HEK293 (cell line): ENCODE measurements at regions not wholly inside any gene's neighbourhood (a gene's known extent, or its start where the extent isn't known, plus 50 kb on each side); places are given as distances from the start of the nearest gene placed in this dataset.
A peak's percentile ranks its signal among the peaks of the same experiment; 100 is the strongest.

Source experiments
- CTCF ChIA-PET: fragments of 350-600 bp; formaldehyde crosslinking; extraction: SDS; loops from one replicate; lab custom pipeline; 2021; ENCODE audit warnings: antibody characterized with exemption; lab: Yijun Ruan, JAX
- POLR2A ChIA-PET: fragments of 300-600 bp; formaldehyde crosslinking; extraction: SDS; loops from one replicate; lab custom pipeline; 2020; ENCODE audit warnings: antibody characterized with exemption, inconsistent platforms; lab: Yijun Ruan, JAX
- H3K27ac ChIP-seq: fragments of 200-500 bp; sonication (Bioruptor generic); 2 replicates; pipeline ENCODE4 v1.5.1; 2014; ENCODE audit warnings: low read depth, low read length, control low read depth, inconsistent platforms; ENCODE audit errors: extremely low read depth
- H3K36me3 ChIP-seq, 2 experiments: fragments of 200-500 bp in 1 of 2; sonication (Bioruptor generic) in 1 of 2; 1 replicate in 1 of 2; 2 replicates in 1 of 2; pipeline ENCODE4 v1.5.1; 2014 to 2017; ENCODE audit warnings: inconsistent platforms in 2 of 2, low read length in 2 of 2; ENCODE audit not compliant: control insufficient read depth in 2 of 2, insufficient read depth in 1 of 2
- H3K4me1 ChIP-seq: fragments of 200-500 bp; sonication (Bioruptor generic); 2 replicates; pipeline ENCODE4 v1.5.1; 2014; ENCODE audit warnings: mild to moderate bottlenecking, low read length, inconsistent platforms; ENCODE audit not compliant: control insufficient read depth, insufficient read depth
- H3K4me3 ChIP-seq: 2 replicates; pipeline ENCODE4 v1.5.1; 2011; ENCODE audit warnings: low read depth, mild to moderate bottlenecking, control low read depth, low read length, moderate library complexity
- H3K9me3 ChIP-seq: fragments of 200-500 bp; sonication (Bioruptor generic); 2 replicates; pipeline ENCODE4 v1.5.1; 2014; ENCODE audit warnings: low read depth, low read length, inconsistent platforms; ENCODE audit not compliant: control insufficient read depth, insufficient read depth
- BCL11A ChIP-seq: fragments of 450-650 bp; formaldehyde crosslinking; IDR thresholded peaks from 2 replicates; pipeline ENCODE4 v1.5.1; 2016; ENCODE audit warnings: low read depth, missing biosample characterization, missing genetic modification characterization
- ELK4 ChIP-seq: IDR thresholded peaks from 2 replicates; pipeline ENCODE4 v1.6.1; 2011; ENCODE audit warnings: mild to moderate bottlenecking, low read depth, low read length, borderline replicate concordance
- FEZF1 ChIP-seq: fragments of 450-650 bp; formaldehyde crosslinking; IDR thresholded peaks from 2 replicates; pipeline ENCODE4 v1.5.1; 2016; ENCODE audit warnings: missing biosample characterization, missing genetic modification characterization
- SCRT2 ChIP-seq: fragments of 450-650 bp; formaldehyde crosslinking; IDR thresholded peaks from 2 replicates; pipeline ENCODE4 v1.5.1; 2016; ENCODE audit warnings: missing biosample characterization, missing genetic modification characterization
- ZBTB17 ChIP-seq: fragments of 450-650 bp; formaldehyde crosslinking; IDR thresholded peaks from 2 replicates; pipeline ENCODE4 v1.5.1; 2016; ENCODE audit warnings: missing biosample characterization, missing genetic modification characterization
- ZNF114 ChIP-seq: fragments of 450-650 bp; formaldehyde crosslinking; IDR thresholded peaks from 2 replicates; pipeline ENCODE4 v1.5.0; 2017; ENCODE audit warnings: missing biosample characterization, missing genetic modification characterization
- ZNF354C ChIP-seq: fragments of 450-650 bp; formaldehyde crosslinking; IDR thresholded peaks from 2 replicates; pipeline ENCODE4 v1.5.1; 2016; ENCODE audit warnings: missing biosample characterization, missing genetic modification characterization, low read depth, borderline replicate concordance
- ZNF544 ChIP-seq: fragments of 450-650 bp; formaldehyde crosslinking; IDR thresholded peaks from 2 replicates; pipeline ENCODE4 v1.5.0; 2017; ENCODE audit warnings: missing biosample characterization, missing genetic modification characterization
- ZNF624 ChIP-seq: fragments of 450-650 bp; formaldehyde crosslinking; IDR thresholded peaks from 2 replicates; pipeline ENCODE4 v1.5.1; 2017; ENCODE audit warnings: missing biosample characterization, missing genetic modification characterization
- ZNF629 ChIP-seq: fragments of 450-650 bp; formaldehyde crosslinking; IDR thresholded peaks from 2 replicates; pipeline ENCODE4 v1.5.1; 2017; ENCODE audit warnings: missing biosample characterization, missing genetic modification characterization
- ZNF701 ChIP-seq: fragments of 450-650 bp; formaldehyde crosslinking; IDR thresholded peaks from 2 replicates; pipeline ENCODE4 v1.5.1; 2016; ENCODE audit warnings: missing biosample characterization, missing genetic modification characterization
- ZNF76 ChIP-seq: fragments of 450-650 bp; formaldehyde crosslinking; IDR thresholded peaks from 2 replicates; pipeline ENCODE4; 2016; ENCODE audit warnings: low read depth, missing biosample characterization, missing genetic modification characterization, borderline replicate concordance
- ZNF768 ChIP-seq: fragments of 450-650 bp; formaldehyde crosslinking; IDR thresholded peaks from 2 replicates; pipeline ENCODE4 v1.5.1; 2018; ENCODE audit warnings: missing biosample characterization, mild to moderate bottlenecking, missing genetic modification characterization
- ZNF785 ChIP-seq: fragments of 450-650 bp; formaldehyde crosslinking; IDR thresholded peaks from 2 replicates; pipeline ENCODE4 v1.5.1; 2016; ENCODE audit warnings: missing biosample characterization, missing genetic modification characterization
- ZNF843 ChIP-seq: fragments of 450-650 bp; formaldehyde crosslinking; IDR thresholded peaks from 2 replicates; pipeline ENCODE4 v1.5.1; 2016; ENCODE audit warnings: missing biosample characterization, missing genetic modification characterization
- TF ChIP-seq, protein P1 (sequence below): fragments of 450-650 bp; formaldehyde crosslinking; IDR thresholded peaks from 2 replicates; pipeline ENCODE4 v1.5.1; 2016; ENCODE audit warnings: missing biosample characterization, missing genetic modification characterization
- TF ChIP-seq, protein P2 (sequence below): fragments of 450-650 bp; formaldehyde crosslinking; IDR thresholded peaks from 2 replicates; pipeline ENCODE4 v1.5.1; 2016; ENCODE audit warnings: missing biosample characterization, missing genetic modification characterization, low read depth
- TF ChIP-seq, protein P3 (sequence below): fragments of 450-650 bp; formaldehyde crosslinking; IDR thresholded peaks from 2 replicates; pipeline ENCODE4 v1.5.1; 2017; ENCODE audit warnings: missing biosample characterization, missing genetic modification characterization
- TF ChIP-seq, protein P4 (sequence below): fragments of 450-650 bp; formaldehyde crosslinking; IDR thresholded peaks from 2 replicates; pipeline ENCODE4 v1.5.1; 2016; ENCODE audit warnings: missing biosample characterization, missing genetic modification characterization
- TF ChIP-seq, protein P5 (sequence below): fragments of 450-650 bp; formaldehyde crosslinking; IDR thresholded peaks from 2 replicates; pipeline ENCODE4 v1.5.1; 2017; ENCODE audit warnings: missing biosample characterization, missing genetic modification characterization

GRCh38 chr10:60706146-60706545 lies 72.1 kb upstream of the CDK1 start (continued):
- TF ChIP-seq ELK4: no peak
- TF ChIP-seq, all 188 proteins: peak for 0

GRCh38 chr10:60705376-60705775 lies 72.9 kb upstream of the CDK1 start:
- ChIA-PET CTCF (interaction anchor here (0.6 kb wide), 1 partner anchor 260 kb away, joined by 4 read pairs; no protein-coding TSS in a partner anchor), POLR2A (no interaction called here)
- Histone ChIP-seq H3K36me3 (no peaks in the 10 kb centered on the region), H3K27ac (no peak overlapping the region), H3K4me3 (no peak overlapping the region), H3K4me1 (no peaks in the 10 kb centered on the region), H3K9me3 (no peaks in the 10 kb centered on the region)
- no peak for TF ChIP-seq ZNF701
- TF ChIP-seq ZBTB17 (tag by site-specific recombination): no peak
- no peak for TF ChIP-seq ZNF624 (tag by site-specific recombination)
- TF ChIP-seq, protein P1, sequence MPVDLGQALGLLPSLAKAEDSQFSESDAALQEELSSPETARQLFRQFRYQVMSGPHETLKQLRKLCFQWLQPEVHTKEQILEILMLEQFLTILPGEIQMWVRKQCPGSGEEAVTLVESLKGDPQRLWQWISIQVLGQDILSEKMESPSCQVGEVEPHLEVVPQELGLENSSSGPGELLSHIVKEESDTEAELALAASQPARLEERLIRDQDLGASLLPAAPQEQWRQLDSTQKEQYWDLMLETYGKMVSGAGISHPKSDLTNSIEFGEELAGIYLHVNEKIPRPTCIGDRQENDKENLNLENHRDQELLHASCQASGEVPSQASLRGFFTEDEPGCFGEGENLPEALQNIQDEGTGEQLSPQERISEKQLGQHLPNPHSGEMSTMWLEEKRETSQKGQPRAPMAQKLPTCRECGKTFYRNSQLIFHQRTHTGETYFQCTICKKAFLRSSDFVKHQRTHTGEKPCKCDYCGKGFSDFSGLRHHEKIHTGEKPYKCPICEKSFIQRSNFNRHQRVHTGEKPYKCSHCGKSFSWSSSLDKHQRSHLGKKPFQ (tag by site-specific recombination): no peak
- no peak for TF ChIP-seq ZNF785 (tag by site-specific recombination)
- no peak for TF ChIP-seq ZNF768

GRCh38 chr10:60704471-60704870 lies 73.8 kb upstream of the CDK1 start:
- CTCF ChIA-PET: interaction anchor here (0.6 kb wide), 1 partner anchor 928 kb away, joined by 3 read pairs; no protein-coding TSS in a partner anchor
- TF ChIP-seq, protein P2, sequence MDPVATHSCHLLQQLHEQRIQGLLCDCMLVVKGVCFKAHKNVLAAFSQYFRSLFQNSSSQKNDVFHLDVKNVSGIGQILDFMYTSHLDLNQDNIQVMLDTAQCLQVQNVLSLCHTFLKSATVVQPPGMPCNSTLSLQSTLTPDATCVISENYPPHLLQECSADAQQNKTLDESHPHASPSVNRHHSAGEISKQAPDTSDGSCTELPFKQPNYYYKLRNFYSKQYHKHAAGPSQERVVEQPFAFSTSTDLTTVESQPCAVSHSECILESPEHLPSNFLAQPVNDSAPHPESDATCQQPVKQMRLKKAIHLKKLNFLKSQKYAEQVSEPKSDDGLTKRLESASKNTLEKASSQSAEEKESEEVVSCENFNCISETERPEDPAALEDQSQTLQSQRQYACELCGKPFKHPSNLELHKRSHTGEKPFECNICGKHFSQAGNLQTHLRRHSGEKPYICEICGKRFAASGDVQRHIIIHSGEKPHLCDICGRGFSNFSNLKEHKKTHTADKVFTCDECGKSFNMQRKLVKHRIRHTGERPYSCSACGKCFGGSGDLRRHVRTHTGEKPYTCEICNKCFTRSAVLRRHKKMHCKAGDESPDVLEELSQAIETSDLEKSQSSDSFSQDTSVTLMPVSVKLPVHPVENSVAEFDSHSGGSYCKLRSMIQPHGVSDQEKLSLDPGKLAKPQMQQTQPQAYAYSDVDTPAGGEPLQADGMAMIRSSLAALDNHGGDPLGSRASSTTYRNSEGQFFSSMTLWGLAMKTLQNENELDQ (tag by site-specific recombination): no peak
- TF ChIP-seq ZNF843 (tag by site-specific recombination): peak; percentile 70
- peak; percentile 46 for TF ChIP-seq FEZF1 (tag by site-specific recombination)
- no peak for TF ChIP-seq SCRT2
- TF ChIP-seq, protein P3, sequence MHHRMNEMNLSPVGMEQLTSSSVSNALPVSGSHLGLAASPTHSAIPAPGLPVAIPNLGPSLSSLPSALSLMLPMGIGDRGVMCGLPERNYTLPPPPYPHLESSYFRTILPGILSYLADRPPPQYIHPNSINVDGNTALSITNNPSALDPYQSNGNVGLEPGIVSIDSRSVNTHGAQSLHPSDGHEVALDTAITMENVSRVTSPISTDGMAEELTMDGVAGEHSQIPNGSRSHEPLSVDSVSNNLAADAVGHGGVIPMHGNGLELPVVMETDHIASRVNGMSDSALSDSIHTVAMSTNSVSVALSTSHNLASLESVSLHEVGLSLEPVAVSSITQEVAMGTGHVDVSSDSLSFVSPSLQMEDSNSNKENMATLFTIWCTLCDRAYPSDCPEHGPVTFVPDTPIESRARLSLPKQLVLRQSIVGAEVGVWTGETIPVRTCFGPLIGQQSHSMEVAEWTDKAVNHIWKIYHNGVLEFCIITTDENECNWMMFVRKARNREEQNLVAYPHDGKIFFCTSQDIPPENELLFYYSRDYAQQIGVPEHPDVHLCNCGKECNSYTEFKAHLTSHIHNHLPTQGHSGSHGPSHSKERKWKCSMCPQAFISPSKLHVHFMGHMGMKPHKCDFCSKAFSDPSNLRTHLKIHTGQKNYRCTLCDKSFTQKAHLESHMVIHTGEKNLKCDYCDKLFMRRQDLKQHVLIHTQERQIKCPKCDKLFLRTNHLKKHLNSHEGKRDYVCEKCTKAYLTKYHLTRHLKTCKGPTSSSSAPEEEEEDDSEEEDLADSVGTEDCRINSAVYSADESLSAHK (tag by site-specific recombination): no peak
- TF ChIP-seq, protein P4, sequence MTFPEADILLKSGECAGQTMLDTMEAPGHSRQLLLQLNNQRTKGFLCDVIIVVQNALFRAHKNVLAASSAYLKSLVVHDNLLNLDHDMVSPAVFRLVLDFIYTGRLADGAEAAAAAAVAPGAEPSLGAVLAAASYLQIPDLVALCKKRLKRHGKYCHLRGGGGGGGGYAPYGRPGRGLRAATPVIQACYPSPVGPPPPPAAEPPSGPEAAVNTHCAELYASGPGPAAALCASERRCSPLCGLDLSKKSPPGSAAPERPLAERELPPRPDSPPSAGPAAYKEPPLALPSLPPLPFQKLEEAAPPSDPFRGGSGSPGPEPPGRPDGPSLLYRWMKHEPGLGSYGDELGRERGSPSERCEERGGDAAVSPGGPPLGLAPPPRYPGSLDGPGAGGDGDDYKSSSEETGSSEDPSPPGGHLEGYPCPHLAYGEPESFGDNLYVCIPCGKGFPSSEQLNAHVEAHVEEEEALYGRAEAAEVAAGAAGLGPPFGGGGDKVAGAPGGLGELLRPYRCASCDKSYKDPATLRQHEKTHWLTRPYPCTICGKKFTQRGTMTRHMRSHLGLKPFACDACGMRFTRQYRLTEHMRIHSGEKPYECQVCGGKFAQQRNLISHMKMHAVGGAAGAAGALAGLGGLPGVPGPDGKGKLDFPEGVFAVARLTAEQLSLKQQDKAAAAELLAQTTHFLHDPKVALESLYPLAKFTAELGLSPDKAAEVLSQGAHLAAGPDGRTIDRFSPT (tag by site-specific recombination): peak; percentile 44; the same call in 1 of the 2 replicates
- no peak for TF ChIP-seq ZNF629 (tag by site-specific recombination)
- TF ChIP-seq ZNF114: no peak
- TF ChIP-seq ZNF354C (tag by site-specific recombination): no peak
- TF ChIP-seq ZBTB17 (tag by site-specific recombination): peak; percentile 35; the same call in 1 of the 2 replicates
- TF ChIP-seq, protein P5, sequence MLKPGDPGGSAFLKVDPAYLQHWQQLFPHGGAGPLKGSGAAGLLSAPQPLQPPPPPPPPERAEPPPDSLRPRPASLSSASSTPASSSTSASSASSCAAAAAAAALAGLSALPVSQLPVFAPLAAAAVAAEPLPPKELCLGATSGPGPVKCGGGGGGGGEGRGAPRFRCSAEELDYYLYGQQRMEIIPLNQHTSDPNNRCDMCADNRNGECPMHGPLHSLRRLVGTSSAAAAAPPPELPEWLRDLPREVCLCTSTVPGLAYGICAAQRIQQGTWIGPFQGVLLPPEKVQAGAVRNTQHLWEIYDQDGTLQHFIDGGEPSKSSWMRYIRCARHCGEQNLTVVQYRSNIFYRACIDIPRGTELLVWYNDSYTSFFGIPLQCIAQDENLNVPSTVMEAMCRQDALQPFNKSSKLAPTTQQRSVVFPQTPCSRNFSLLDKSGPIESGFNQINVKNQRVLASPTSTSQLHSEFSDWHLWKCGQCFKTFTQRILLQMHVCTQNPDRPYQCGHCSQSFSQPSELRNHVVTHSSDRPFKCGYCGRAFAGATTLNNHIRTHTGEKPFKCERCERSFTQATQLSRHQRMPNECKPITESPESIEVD (tag by site-specific recombination): peak; percentile 71
- no peak for TF ChIP-seq ZNF76
- TF ChIP-seq BCL11A (tag by site-specific recombination): 0 out of 2 replicates have a peak, but pooled peaks have one; percentile 21
- no peak for TF ChIP-seq ZNF544 (tag by site-specific recombination)

More at GRCh38 chr10:60704471-60704870, 73.8 kb upstream of the CDK1 start:
- Histone ChIP-seq H3K36me3 (no peaks in the 10 kb centered on the region), H3K4me1 (no peaks in the 10 kb centered on the region), H3K9me3 (no peaks in the 10 kb centered on the region), H3K27ac (no peak overlapping the region), H3K4me3 (no peak overlapping the region)
- POLR2A ChIA-PET: no interaction called here
